AG09309 (cell line): ENCODE measurements at regions not wholly inside any gene's neighbourhood (a gene's known extent, or its start where the extent isn't known, plus 50 kb on each side); places are given as distances from the start of the nearest gene placed in this dataset.

Experiments
- DNase-seq: peaks from one replicate; pipeline ENCODE4 v3.0.0-alpha.2; 2010; ENCODE audit warnings: low read depth
- H3K4me3 ChIP-seq: 2 replicates; pipeline ENCODE4 v1.5.1; 2011; ENCODE audit warnings: mild to moderate bottlenecking, low read depth, low read length, moderate library complexity; ENCODE audit not compliant: control insufficient read depth
- TF ChIP-seq, protein P1 (sequence below): IDR thresholded peaks from 2 replicates; pipeline ENCODE4 v1.5.1; 2011; ENCODE audit warnings: mild to moderate bottlenecking, low read depth, low read length, inconsistent platforms; ENCODE audit not compliant: insufficient read depth, control insufficient read depth; ENCODE audit errors: missing control alignments

GRCh38 chr3:18738393-18739098 is 313.4 kb upstream of the SATB1 start:
- TF ChIP-seq, protein P1, sequence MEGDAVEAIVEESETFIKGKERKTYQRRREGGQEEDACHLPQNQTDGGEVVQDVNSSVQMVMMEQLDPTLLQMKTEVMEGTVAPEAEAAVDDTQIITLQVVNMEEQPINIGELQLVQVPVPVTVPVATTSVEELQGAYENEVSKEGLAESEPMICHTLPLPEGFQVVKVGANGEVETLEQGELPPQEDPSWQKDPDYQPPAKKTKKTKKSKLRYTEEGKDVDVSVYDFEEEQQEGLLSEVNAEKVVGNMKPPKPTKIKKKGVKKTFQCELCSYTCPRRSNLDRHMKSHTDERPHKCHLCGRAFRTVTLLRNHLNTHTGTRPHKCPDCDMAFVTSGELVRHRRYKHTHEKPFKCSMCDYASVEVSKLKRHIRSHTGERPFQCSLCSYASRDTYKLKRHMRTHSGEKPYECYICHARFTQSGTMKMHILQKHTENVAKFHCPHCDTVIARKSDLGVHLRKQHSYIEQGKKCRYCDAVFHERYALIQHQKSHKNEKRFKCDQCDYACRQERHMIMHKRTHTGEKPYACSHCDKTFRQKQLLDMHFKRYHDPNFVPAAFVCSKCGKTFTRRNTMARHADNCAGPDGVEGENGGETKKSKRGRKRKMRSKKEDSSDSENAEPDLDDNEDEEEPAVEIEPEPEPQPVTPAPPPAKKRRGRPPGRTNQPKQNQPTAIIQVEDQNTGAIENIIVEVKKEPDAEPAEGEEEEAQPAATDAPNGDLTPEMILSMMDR: no peak
- DNase-seq: no peak
- H3K4me3 ChIP-seq: no peak overlapping the region

GRCh38 chr3:18735005-18735404 is 309.9 kb upstream of the SATB1 start:
- no peak overlapping the region for H3K4me3 ChIP-seq
- TF ChIP-seq, protein P1: no peak
- no peak for DNase-seq

DNA sequence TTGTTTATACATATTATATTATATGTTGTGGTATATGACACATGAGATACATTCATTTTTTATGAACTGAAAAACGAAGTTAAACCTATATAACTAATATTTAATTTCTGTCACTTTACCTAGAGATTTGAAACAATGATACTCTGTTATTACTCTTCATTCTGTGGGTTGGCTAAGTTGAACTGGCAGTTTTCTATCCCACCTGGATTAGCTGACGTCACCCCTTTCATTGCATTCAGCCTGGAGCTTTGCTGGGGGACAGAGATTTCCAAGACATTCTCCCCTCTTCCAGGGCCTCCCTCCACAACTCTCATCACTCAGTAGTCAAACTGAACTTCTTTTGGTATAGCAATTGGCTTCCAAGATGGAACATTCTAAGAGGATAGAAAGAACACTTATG is 309.2 kb upstream of the SATB1 start:
- H3K4me3 ChIP-seq: no peak overlapping the region
- TF ChIP-seq, protein P1: no peak
- DNase-seq: no peak

DNA sequence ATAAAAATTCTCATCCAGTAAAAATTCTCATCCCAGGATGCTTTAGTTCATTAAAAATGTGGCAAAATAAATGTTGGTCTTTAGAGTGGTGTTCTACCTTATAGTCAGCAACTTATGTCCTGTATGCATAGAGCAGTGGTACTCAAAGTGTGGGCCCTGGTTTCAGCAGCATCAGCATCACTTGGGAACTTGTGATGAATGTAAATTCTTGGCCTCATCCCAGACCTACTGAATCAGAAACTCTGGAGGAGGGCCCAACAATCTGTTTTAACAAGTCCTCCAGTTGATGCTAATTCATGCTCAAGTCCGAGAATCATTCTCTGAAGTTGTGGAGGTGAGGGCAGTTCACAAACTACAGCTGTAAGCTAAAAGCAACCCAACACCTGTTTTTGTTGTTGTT is 307.3 kb upstream of the SATB1 start:
- TF ChIP-seq, protein P1: no peak
- no peak for DNase-seq

GRCh38 chr3:18730491-18730890 is 305.4 kb upstream of the SATB1 start:
- TF ChIP-seq, protein P1: no peak
- DNase-seq: no peak
- no peak overlapping the region for H3K4me3 ChIP-seq

More for the DNA sequence above, 307.3 kb upstream of the SATB1 start:
- no peak overlapping the region for H3K4me3 ChIP-seq

DNA sequence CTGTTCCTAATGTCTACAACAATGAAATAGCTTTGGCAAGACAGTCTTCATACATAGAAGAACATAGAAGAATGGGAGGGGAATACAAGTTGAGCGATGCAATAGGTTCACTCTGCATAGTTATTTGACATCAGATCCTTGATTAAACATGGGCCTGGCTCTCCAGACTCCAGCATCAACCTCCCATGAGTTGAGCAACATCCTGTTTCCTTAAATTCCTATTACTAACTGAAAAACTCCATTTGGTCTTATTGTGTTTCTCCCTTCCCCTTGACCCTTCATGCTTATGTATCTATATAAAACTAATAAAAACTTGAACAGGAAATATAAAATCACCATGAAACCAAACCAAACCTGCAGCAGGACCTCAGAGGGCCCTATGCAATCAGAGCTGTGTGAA is 304.5 kb upstream of the SATB1 start:
- no peak overlapping the region for H3K4me3 ChIP-seq
- TF ChIP-seq, protein P1: no peak
- DNase-seq: no peak
